Activated T-cell treated with anti-CD3 and anti-CD28 coated beads, Interleukin-2, amount 50 U/mL, for 4 hours (primary cell): ENCODE measurements at regions not wholly inside any gene's neighbourhood (a gene's known extent, or its start where the extent isn't known, plus 50 kb on each side); places are given as distances from the start of the nearest gene placed in this dataset.

ENCODE experiments used
- ATAC-seq, 2 donors: fragments of 200-7000 bp; cut with Tn5 transposase; one replicate each; pipeline ENCODE4 v1.10.0; 2021
- DNase-seq: peaks from one replicate; pipeline ENCODE4 v3.0.0-alpha.2; 2020
- H3K27me3 Mint-ChIP-seq: one replicate; pipeline ENCODE4 v1.8.0; 2021; ENCODE audit warnings: low read depth, mixed read lengths
- H3K36me3 Mint-ChIP-seq: one replicate; pipeline ENCODE4 v1.8.0; 2022; ENCODE audit warnings: mixed read lengths; ENCODE audit not compliant: insufficient read depth
- H3K4me1 Mint-ChIP-seq: one replicate; pipeline ENCODE4 v1.8.0; 2021; ENCODE audit warnings: low read depth, mixed read lengths
- H3K4me3 Mint-ChIP-seq: one replicate; pipeline ENCODE4 v1.8.0; 2021; ENCODE audit warnings: mild to moderate bottlenecking, moderate library complexity, mixed read lengths
- H3K9me3 Mint-ChIP-seq: one replicate; pipeline ENCODE4 v1.8.0; 2021; ENCODE audit warnings: mixed read lengths

GRCh38 chr13:76214001-76214400 lies 577.9 kb downstream of the LMO7 start:
- ATAC-seq (no peak), DNase-seq (no peak)
- no peak overlapping the region for H3K4me3 Mint-ChIP-seq
- no peaks in the 10 kb centered on the region for H3K27me3 Mint-ChIP-seq
- H3K4me1 Mint-ChIP-seq = no peaks in the 10 kb centered on the region
- H3K36me3 Mint-ChIP-seq = no peaks in the 10 kb centered on the region
- no peaks in the 10 kb centered on the region for H3K9me3 Mint-ChIP-seq

GRCh38 chr13:76213423-76213904 lies 577.3 kb downstream of the LMO7 start:
- DNase-seq (no peak), ATAC-seq (no peak)
- Mint-ChIP-seq H3K36me3 (no peaks in the 10 kb centered on the region), H3K4me3 (no peak overlapping the region), H3K4me1 (no peaks in the 10 kb centered on the region), H3K9me3 (no peaks in the 10 kb centered on the region), H3K27me3 (no peaks in the 10 kb centered on the region)

- Mint-ChIP-seq H3K9me3 (no peaks in the 10 kb centered on the region), H3K4me1 (no peaks in the 10 kb centered on the region), H3K27me3 (no peaks in the 10 kb centered on the region), H3K4me3 (no peak overlapping the region), H3K36me3 (no peaks in the 10 kb centered on the region)
- DNase-seq (no peak), ATAC-seq (no peak)
Observed at GRCh38 chr13:76210262-76210661, 574.1 kb downstream of the LMO7 start.

GRCh38 chr13:76198568-76199163 lies 562.5 kb downstream of the LMO7 start:
- peaks cover 7% of the 10 kb centered on the region for H3K9me3 Mint-ChIP-seq
- H3K27me3 Mint-ChIP-seq = peaks cover 3% of the 10 kb centered on the region
- H3K4me1 Mint-ChIP-seq = no peaks in the 10 kb centered on the region
- DNase-seq (no peak), ATAC-seq (no peak)
- no peaks in the 10 kb centered on the region for H3K36me3 Mint-ChIP-seq
- no peak overlapping the region for H3K4me3 Mint-ChIP-seq

GRCh38 chr13:76189882-76190519 lies 553.9 kb downstream of the LMO7 start:
- H3K4me1 Mint-ChIP-seq = no peaks in the 10 kb centered on the region
- no peaks in the 10 kb centered on the region for H3K36me3 Mint-ChIP-seq
- ATAC-seq = no peak
- no peaks in the 10 kb centered on the region for H3K9me3 Mint-ChIP-seq
- DNase-seq = no peak
- H3K27me3 Mint-ChIP-seq = no peaks in the 10 kb centered on the region
- H3K4me3 Mint-ChIP-seq = no peak overlapping the region

GRCh38 chr13:76175961-76176725 lies 540.0 kb downstream of the LMO7 start:
- DNase-seq = no peak
- no peak overlapping the region for H3K4me3 Mint-ChIP-seq
- no peaks in the 10 kb centered on the region for H3K4me1 Mint-ChIP-seq
- no peaks in the 10 kb centered on the region for H3K27me3 Mint-ChIP-seq
- no peaks in the 10 kb centered on the region for H3K36me3 Mint-ChIP-seq
- no peaks in the 10 kb centered on the region for H3K9me3 Mint-ChIP-seq
- no peak for ATAC-seq

GRCh38 chr13:76168661-76169060 lies 532.5 kb downstream of the LMO7 start:
- no peaks in the 10 kb centered on the region for H3K36me3 Mint-ChIP-seq
- DNase-seq (no peak), ATAC-seq (no peak)
- no peaks in the 10 kb centered on the region for H3K27me3 Mint-ChIP-seq
- no peaks in the 10 kb centered on the region for H3K4me1 Mint-ChIP-seq
- peaks cover 4% of the 10 kb centered on the region for H3K9me3 Mint-ChIP-seq
- H3K4me3 Mint-ChIP-seq = no peak overlapping the region

- Mint-ChIP-seq H3K4me1 (no peaks in the 10 kb centered on the region), H3K27me3 (no peaks in the 10 kb centered on the region), H3K9me3 (peaks cover 4% of the 10 kb centered on the region), H3K36me3 (no peaks in the 10 kb centered on the region), H3K4me3 (no peak overlapping the region)
- DNase-seq (no peak), ATAC-seq (no peak)
Observed at GRCh38 chr13:76164290-76164689, 528.2 kb downstream of the LMO7 start.

- Mint-ChIP-seq H3K27me3 (no peaks in the 10 kb centered on the region), H3K4me1 (no peaks in the 10 kb centered on the region), H3K9me3 (no peaks in the 10 kb centered on the region), H3K4me3 (no peak overlapping the region), H3K36me3 (no peaks in the 10 kb centered on the region)
- ATAC-seq (no peak), DNase-seq (no peak)
Observed at GRCh38 chr13:76163761-76164160, 527.6 kb downstream of the LMO7 start.

- no peak for DNase-seq
- H3K36me3 Mint-ChIP-seq = no peaks in the 10 kb centered on the region
- H3K27me3 Mint-ChIP-seq = no peaks in the 10 kb centered on the region
- H3K4me3 Mint-ChIP-seq = no peak overlapping the region
- no peaks in the 10 kb centered on the region for H3K4me1 Mint-ChIP-seq
- ATAC-seq = no peak
- no peaks in the 10 kb centered on the region for H3K9me3 Mint-ChIP-seq
Observed at GRCh38 chr13:76160961-76161925, 525.1 kb downstream of the LMO7 start.

- ATAC-seq (no peak), DNase-seq (no peak)
- no peaks in the 10 kb centered on the region for H3K9me3 Mint-ChIP-seq
- no peaks in the 10 kb centered on the region for H3K36me3 Mint-ChIP-seq
- no peaks in the 10 kb centered on the region for H3K27me3 Mint-ChIP-seq
- no peaks in the 10 kb centered on the region for H3K4me1 Mint-ChIP-seq
- no peak overlapping the region for H3K4me3 Mint-ChIP-seq
Observed at GRCh38 chr13:76160506-76160905, 524.4 kb downstream of the LMO7 start.

GRCh38 chr13:76157926-76158325 lies 521.8 kb downstream of the LMO7 start:
- ATAC-seq (no peak), DNase-seq (no peak)
- Mint-ChIP-seq H3K4me3 (no peak overlapping the region), H3K4me1 (no peaks in the 10 kb centered on the region), H3K9me3 (no peaks in the 10 kb centered on the region), H3K36me3 (no peaks in the 10 kb centered on the region), H3K27me3 (no peaks in the 10 kb centered on the region)

GRCh38 chr13:76153239-76153638 lies 517.1 kb downstream of the LMO7 start:
- H3K4me1 Mint-ChIP-seq = no peaks in the 10 kb centered on the region

GRCh38 chr13:76148926-76149325 lies 512.8 kb downstream of the LMO7 start:
- no peak for DNase-seq
- Mint-ChIP-seq H3K4me1 (no peaks in the 10 kb centered on the region), H3K27me3 (no peaks in the 10 kb centered on the region), H3K4me3 (no peak overlapping the region), H3K36me3 (no peaks in the 10 kb centered on the region), H3K9me3 (no peaks in the 10 kb centered on the region)
- no peak for ATAC-seq

More at GRCh38 chr13:76153239-76153638, 517.1 kb downstream of the LMO7 start:
- ATAC-seq (no peak), DNase-seq (no peak)
- no peaks in the 10 kb centered on the region for H3K27me3 Mint-ChIP-seq
- H3K4me3 Mint-ChIP-seq = no peak overlapping the region
- no peaks in the 10 kb centered on the region for H3K36me3 Mint-ChIP-seq
- H3K9me3 Mint-ChIP-seq = no peaks in the 10 kb centered on the region
